SH-SY5Y (cell line): ENCODE measurements at regions not wholly inside any gene's neighbourhood (a gene's known extent, or its start where the extent isn't known, plus 50 kb on each side); places are given as distances from the start of the nearest gene placed in this dataset.

ENCODE experiments used
- GATA2 ChIP-seq: IDR thresholded peaks from 2 replicates; pipeline ENCODE4 v1.6.1; 2011; ENCODE audit warnings: mild to moderate bottlenecking, low read depth, low read length
- GATA3 ChIP-seq: IDR thresholded peaks from 2 replicates; pipeline ENCODE4 v1.6.1; 2011; ENCODE audit warnings: low read depth, mild to moderate bottlenecking, low read length, moderate library complexity

DNA sequence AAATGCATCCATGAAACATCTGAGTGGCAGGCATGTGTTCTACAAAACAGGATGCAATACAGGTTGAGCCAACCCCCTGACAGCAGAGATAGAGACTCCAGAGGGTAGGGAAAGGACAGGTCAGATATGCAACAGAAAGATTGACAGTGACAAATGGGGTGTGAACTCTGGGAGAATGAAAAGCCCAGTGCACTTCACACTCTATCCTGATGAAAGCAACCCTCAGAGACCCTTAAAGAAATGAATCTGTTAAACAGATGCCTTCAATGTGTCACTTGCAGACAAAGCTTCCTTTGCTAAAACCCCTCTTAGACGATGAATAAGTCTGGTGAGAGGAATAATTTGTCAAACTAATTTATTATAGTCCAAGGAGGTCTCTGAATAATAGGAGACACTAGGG is 89.9 kb downstream of the RFPL4B start:
- no peak for TF ChIP-seq GATA2
- no peak for TF ChIP-seq GATA3
